ENCODE measurements at regions not wholly inside any gene's neighbourhood (a gene's known extent, or its start where the extent isn't known, plus 50 kb on each side); places are given as distances from the start of the nearest gene placed in this dataset.

DNA sequence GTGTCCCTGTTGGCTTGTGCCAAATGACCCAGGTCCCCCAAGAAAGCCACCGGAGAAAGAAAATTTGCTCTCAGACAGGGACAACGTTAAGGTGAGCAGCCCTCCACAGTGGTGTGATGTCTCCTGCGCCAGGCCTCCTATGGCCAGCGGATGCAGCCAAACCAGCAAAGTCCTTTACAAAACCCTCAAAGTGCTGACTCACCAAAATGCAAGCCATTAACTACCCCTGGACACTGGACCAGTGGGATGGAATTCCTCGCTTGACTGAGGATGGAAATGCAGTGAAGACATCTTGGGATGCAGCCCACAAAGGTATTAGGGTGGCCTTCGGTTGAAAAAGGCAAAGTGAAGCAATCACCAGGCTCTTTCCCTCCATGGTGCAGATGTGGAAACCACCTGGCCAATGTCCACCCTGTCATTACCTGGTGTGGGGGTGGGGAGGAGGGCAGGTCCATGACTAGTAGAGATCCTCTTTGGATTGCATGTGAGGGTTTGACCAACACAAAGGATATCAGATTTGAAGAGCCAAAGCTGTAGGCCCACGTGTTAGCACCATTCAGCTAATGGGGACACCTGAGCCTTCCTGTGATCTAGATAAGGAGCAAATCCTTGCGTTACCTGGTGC lies 127.4 kb upstream of the SLC6A11 start:
- TF ChIP-seq, protein P1, sequence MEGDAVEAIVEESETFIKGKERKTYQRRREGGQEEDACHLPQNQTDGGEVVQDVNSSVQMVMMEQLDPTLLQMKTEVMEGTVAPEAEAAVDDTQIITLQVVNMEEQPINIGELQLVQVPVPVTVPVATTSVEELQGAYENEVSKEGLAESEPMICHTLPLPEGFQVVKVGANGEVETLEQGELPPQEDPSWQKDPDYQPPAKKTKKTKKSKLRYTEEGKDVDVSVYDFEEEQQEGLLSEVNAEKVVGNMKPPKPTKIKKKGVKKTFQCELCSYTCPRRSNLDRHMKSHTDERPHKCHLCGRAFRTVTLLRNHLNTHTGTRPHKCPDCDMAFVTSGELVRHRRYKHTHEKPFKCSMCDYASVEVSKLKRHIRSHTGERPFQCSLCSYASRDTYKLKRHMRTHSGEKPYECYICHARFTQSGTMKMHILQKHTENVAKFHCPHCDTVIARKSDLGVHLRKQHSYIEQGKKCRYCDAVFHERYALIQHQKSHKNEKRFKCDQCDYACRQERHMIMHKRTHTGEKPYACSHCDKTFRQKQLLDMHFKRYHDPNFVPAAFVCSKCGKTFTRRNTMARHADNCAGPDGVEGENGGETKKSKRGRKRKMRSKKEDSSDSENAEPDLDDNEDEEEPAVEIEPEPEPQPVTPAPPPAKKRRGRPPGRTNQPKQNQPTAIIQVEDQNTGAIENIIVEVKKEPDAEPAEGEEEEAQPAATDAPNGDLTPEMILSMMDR (IDR thresholded peaks at IDR 0.05; ENCODE audit: insufficient read depth, low read length, poor library complexity, severe bottlenecking), result no peak
- TF ChIP-seq EZH2phosphoT487 (conservative IDR thresholded peaks at IDR 0.05; ENCODE audit: low read length), result no peak

All from SU-DHL-6 (cell line).